ENCODE measurements at regions not wholly inside any gene's neighbourhood (a gene's known extent, or its start where the extent isn't known, plus 50 kb on each side); places are given as distances from the start of the nearest gene placed in this dataset.

DNA sequence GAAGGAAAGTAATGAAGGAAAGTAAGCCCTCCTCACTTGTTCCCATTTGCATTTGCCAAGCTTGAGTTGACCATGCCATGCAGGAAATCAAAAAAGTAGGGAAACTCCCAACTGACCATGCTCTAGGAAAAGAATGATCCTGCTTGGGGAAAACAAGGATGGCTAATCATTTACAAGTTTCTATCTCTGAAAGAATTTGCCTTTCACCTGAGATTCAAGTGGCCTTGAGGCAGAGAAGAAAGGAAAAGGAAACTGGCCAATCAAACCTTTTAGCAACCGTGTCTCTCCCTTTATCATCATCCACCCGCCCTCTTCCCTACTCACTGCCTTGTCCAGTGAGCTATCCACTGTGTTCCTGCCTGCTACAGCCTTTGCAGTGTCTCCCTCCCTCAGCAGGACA, 757.2 kb upstream of the SOX9 start:
- no peak for TF ChIP-seq POLR2AphosphoS5 (IDR thresholded peaks at IDR 0.05)
- TF ChIP-seq POLR2A (IDR thresholded peaks at IDR 0.05), result no peak
- TF ChIP-seq, protein P1, sequence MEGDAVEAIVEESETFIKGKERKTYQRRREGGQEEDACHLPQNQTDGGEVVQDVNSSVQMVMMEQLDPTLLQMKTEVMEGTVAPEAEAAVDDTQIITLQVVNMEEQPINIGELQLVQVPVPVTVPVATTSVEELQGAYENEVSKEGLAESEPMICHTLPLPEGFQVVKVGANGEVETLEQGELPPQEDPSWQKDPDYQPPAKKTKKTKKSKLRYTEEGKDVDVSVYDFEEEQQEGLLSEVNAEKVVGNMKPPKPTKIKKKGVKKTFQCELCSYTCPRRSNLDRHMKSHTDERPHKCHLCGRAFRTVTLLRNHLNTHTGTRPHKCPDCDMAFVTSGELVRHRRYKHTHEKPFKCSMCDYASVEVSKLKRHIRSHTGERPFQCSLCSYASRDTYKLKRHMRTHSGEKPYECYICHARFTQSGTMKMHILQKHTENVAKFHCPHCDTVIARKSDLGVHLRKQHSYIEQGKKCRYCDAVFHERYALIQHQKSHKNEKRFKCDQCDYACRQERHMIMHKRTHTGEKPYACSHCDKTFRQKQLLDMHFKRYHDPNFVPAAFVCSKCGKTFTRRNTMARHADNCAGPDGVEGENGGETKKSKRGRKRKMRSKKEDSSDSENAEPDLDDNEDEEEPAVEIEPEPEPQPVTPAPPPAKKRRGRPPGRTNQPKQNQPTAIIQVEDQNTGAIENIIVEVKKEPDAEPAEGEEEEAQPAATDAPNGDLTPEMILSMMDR (IDR thresholded peaks at IDR 0.05), result no peak
- no peak for DNase-seq (ENCODE audit: low spot score)
- Histone ChIP-seq H3K27ac (no peak overlapping the region), H3K36me3 (no peaks in the 10 kb centered on the region), H3K27me3 (replicated peaks; ENCODE audit: insufficient read depth) (no peaks in the 10 kb centered on the region), H3K4me3 (no peak overlapping the region), H3K4me1 (replicated peaks) (no peaks in the 10 kb centered on the region), H3K9me3 (no peaks in the 10 kb centered on the region)
- 47% methylated on average over 2 of the region's 2 CpGs for WGBS
- intact Hi-C loops (cut with DNase I), result no loop called here

DNA sequence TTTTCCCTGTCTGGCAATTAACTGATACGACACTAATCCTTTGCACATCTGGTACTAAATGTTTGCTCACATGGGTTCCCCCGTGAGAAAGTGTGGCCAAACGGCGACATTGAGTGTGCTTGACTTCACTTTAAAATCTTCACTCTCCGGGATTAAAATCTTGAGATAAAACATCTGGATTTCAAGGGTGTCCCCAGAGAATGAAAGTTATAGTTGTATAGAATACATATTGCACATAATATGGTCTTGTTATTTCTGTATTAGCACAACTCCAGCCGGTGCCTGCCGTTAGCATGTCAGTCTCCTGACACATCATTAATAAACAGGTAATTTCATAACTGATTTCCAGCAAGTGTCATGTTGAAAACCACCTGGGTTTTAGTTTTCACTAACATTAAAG, 749.0 kb upstream of the SOX9 start:
- 78% methylated on average over 7 of the region's 7 CpGs for WGBS

DNA sequence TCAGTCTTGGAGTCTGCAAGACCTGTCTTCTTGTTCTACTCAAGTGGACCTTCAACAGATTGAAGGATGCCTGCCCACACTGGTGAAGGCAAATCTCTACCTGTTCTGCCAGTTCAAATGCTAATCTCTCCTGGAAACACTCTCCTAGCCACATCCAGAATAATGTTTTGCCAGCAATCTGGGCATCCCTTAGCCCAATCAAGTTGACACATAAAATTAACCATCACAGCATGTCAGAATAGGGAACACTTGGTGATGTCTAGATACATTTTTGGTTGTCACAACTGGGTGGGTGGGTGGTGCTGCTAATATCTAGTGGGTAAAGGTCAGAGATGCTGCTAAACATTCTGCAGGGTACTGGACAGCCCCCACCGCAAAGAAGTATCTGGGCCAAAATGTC, 744.9 kb upstream of the SOX9 start:
- Histone ChIP-seq H3K27me3 (replicated peaks; ENCODE audit: insufficient read depth) (no peaks in the 10 kb centered on the region), H3K27ac (no peak overlapping the region), H3K4me1 (replicated peaks) (no peaks in the 10 kb centered on the region), H3K4me3 (no peak overlapping the region), H3K9me3 (no peaks in the 10 kb centered on the region), H3K36me3 (no peaks in the 10 kb centered on the region)
- WGBS, result 100% methylated on average over 1 of the region's 1 CpG
- TF ChIP-seq POLR2AphosphoS5 (IDR thresholded peaks at IDR 0.05), result no peak
- TF ChIP-seq, protein P1 (IDR thresholded peaks at IDR 0.05), result no peak
- TF ChIP-seq POLR2A (IDR thresholded peaks at IDR 0.05), result no peak
- no peak for DNase-seq (ENCODE audit: low spot score)
- intact Hi-C loops (cut with DNase I), result no loop called here

More for the DNA sequence above, 749.0 kb upstream of the SOX9 start:
- Histone ChIP-seq H3K36me3 (no peaks in the 10 kb centered on the region), H3K4me1 (replicated peaks) (no peaks in the 10 kb centered on the region), H3K4me3 (no peak overlapping the region), H3K27me3 (replicated peaks; ENCODE audit: insufficient read depth) (no peaks in the 10 kb centered on the region), H3K27ac (no peak overlapping the region), H3K9me3 (no peaks in the 10 kb centered on the region)
- DNase-seq (ENCODE audit: low spot score), result no peak
- intact Hi-C loops (cut with DNase I), result no loop called here
- TF ChIP-seq, protein P1 (IDR thresholded peaks at IDR 0.05), result no peak
- TF ChIP-seq POLR2A (IDR thresholded peaks at IDR 0.05) (no peak), POLR2AphosphoS5 (IDR thresholded peaks at IDR 0.05) (no peak)

DNA sequence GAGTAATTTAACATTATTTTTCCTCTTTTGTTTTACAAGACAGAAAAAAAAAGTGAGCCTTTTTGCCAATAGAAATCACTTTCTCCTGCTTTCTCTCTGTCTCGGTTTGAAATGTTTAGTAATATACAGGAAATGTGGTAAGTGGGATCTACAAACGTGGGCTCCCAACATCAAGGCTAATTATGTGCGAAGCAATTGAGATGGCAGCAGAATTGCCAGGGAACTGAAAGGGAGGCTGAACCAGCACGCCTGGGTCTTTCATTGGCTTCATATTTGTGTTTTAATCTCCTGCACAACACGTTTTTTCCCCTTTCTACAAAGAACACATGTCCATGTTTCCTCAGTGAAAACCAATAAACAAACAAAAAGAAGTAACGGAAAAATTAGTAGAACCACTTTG, 743.9 kb upstream of the SOX9 start:
- H3K36me3 ChIP-seq, result no peaks in the 10 kb centered on the region
- H3K9me3 ChIP-seq, result no peaks in the 10 kb centered on the region
- no peak for DNase-seq (ENCODE audit: low spot score)
- WGBS, result 70% methylated on average over 6 of the region's 6 CpGs
- H3K4me1 ChIP-seq (replicated peaks), result no peaks in the 10 kb centered on the region
- H3K4me3 ChIP-seq, result no peak overlapping the region
- intact Hi-C loops (cut with DNase I), result no loop called here
- H3K27me3 ChIP-seq (replicated peaks; ENCODE audit: insufficient read depth), result no peaks in the 10 kb centered on the region
- no peak overlapping the region for H3K27ac ChIP-seq
- TF ChIP-seq POLR2A (IDR thresholded peaks at IDR 0.05) (no peak), POLR2AphosphoS5 (IDR thresholded peaks at IDR 0.05) (no peak)
- TF ChIP-seq, protein P1 (IDR thresholded peaks at IDR 0.05), result no peak

DNA sequence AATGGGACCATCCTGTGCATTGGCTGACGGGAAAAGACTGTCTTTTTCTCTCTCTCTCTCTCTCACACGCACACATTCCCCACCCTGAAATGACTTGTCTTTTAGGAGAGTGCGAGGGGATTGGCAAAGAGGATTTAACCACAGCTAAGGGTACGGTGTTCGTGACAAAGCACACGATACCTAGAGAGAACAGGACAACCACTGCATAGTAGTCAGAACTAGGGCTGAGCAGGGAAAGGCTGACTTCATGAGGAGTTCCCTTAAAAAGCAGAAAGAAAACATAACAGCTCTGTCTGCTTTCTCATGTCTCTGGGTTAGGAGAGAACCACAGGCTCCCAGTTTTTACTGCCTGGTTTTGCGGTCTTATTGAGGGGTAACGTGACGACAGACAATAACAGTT, 742.8 kb upstream of the SOX9 start:
- Histone ChIP-seq H3K9me3 (no peaks in the 10 kb centered on the region), H3K4me3 (no peak overlapping the region), H3K27ac (no peak overlapping the region), H3K36me3 (no peaks in the 10 kb centered on the region), H3K4me1 (replicated peaks) (no peaks in the 10 kb centered on the region), H3K27me3 (replicated peaks; ENCODE audit: insufficient read depth) (no peaks in the 10 kb centered on the region)
- 81% methylated on average over 9 of the region's 9 CpGs for WGBS
- no peak for DNase-seq (ENCODE audit: low spot score)
- intact Hi-C loops (cut with DNase I), result no loop called here
- TF ChIP-seq POLR2A (IDR thresholded peaks at IDR 0.05) (no peak), POLR2AphosphoS5 (IDR thresholded peaks at IDR 0.05) (no peak)
- TF ChIP-seq, protein P1 (IDR thresholded peaks at IDR 0.05), result no peak
